WERI-Rb-1 (cell line): ENCODE measurements at regions not wholly inside any gene's neighbourhood (a gene's known extent, or its start where the extent isn't known, plus 50 kb on each side); places are given as distances from the start of the nearest gene placed in this dataset.

Experiments
- DNase-seq: peaks from one replicate; pipeline ENCODE4 v3.0.0-alpha.2; 2020
- H3K27ac ChIP-seq: fragments of 250-450 bp; sonication (Bioruptor Pico); 2 replicates; pipeline ENCODE4 v1.5.1; 2020; ENCODE audit warnings: mild to moderate bottlenecking, moderate library complexity
- H3K27me3 ChIP-seq: fragments of 250-450 bp; sonication (Bioruptor Pico); 2 replicates; pipeline ENCODE4 v1.5.1; 2021; ENCODE audit warnings: mild to moderate bottlenecking, low read depth, moderate library complexity; ENCODE audit not compliant: insufficient read depth, severe bottlenecking
- H3K36me3 ChIP-seq: fragments of 250-450 bp; sonication (Bioruptor Pico); 2 replicates; pipeline ENCODE4 v1.5.1; 2020; ENCODE audit warnings: mild to moderate bottlenecking, moderate library complexity
- H3K4me3 ChIP-seq: 2 replicates; pipeline ENCODE4 v1.5.1; 2011; ENCODE audit warnings: low read depth, mild to moderate bottlenecking, control low read depth, low read length
- H3K9me3 ChIP-seq: fragments of 250-450 bp; sonication (Bioruptor Pico); 2 replicates; pipeline ENCODE4 v1.5.1; 2021; ENCODE audit warnings: mild to moderate bottlenecking, moderate library complexity; ENCODE audit not compliant: severe bottlenecking
- CTCF ChIP-seq: IDR thresholded peaks from 2 replicates; pipeline ENCODE4 v1.5.1; 2011; ENCODE audit warnings: low read depth, mild to moderate bottlenecking, control low read depth, inconsistent platforms, low read length

- no peak overlapping the region for H3K4me3 ChIP-seq
- no peak for DNase-seq
- no peaks in the 10 kb centered on the region for H3K36me3 ChIP-seq
- no peak overlapping the region for H3K27ac ChIP-seq
- TF ChIP-seq CTCF, result no peak
- H3K9me3 ChIP-seq, result no peaks in the 10 kb centered on the region
- H3K27me3 ChIP-seq, result no peaks in the 10 kb centered on the region
Observed at GRCh38 chr10:111455776-111456426, 379.1 kb downstream of the ADRA2A start.

GRCh38 chr10:111458256-111458655 lies 381.4 kb downstream of the ADRA2A start:
- no peak for TF ChIP-seq CTCF
- Histone ChIP-seq H3K27me3 (no peaks in the 10 kb centered on the region), H3K4me3 (no peak overlapping the region), H3K36me3 (no peaks in the 10 kb centered on the region), H3K9me3 (peaks cover 10% of the 10 kb centered on the region), H3K27ac (no peak overlapping the region)
- no peak for DNase-seq

- TF ChIP-seq CTCF, result no peak
- no peaks in the 10 kb centered on the region for H3K36me3 ChIP-seq
- no peak overlapping the region for H3K4me3 ChIP-seq
- DNase-seq, result no peak
- peaks cover 12% of the 10 kb centered on the region for H3K9me3 ChIP-seq
- no peak overlapping the region for H3K27ac ChIP-seq
- H3K27me3 ChIP-seq, result no peaks in the 10 kb centered on the region
Observed at GRCh38 chr10:111459967-111460366, 383.1 kb downstream of the ADRA2A start.

GRCh38 chr10:111472445-111472844 lies 395.6 kb downstream of the ADRA2A start:
- TF ChIP-seq CTCF, result no peak
- Histone ChIP-seq H3K4me3 (no peak overlapping the region), H3K27ac (no peak overlapping the region), H3K9me3 (no peaks in the 10 kb centered on the region), H3K27me3 (no peaks in the 10 kb centered on the region), H3K36me3 (no peaks in the 10 kb centered on the region)
- DNase-seq, result no peak

GRCh38 chr10:111473361-111473760 lies 396.5 kb downstream of the ADRA2A start:
- Histone ChIP-seq H3K9me3 (no peaks in the 10 kb centered on the region), H3K27ac (no peak overlapping the region), H3K27me3 (no peaks in the 10 kb centered on the region), H3K36me3 (no peaks in the 10 kb centered on the region), H3K4me3 (no peak overlapping the region)
- DNase-seq, result no peak
- no peak for TF ChIP-seq CTCF

- H3K4me3 ChIP-seq, result no peak overlapping the region
- no peaks in the 10 kb centered on the region for H3K27me3 ChIP-seq
- no peaks in the 10 kb centered on the region for H3K36me3 ChIP-seq
- no peak overlapping the region for H3K27ac ChIP-seq
- no peak for DNase-seq
- TF ChIP-seq CTCF, result no peak
- no peaks in the 10 kb centered on the region for H3K9me3 ChIP-seq
Observed at GRCh38 chr10:111474786-111475185, 398.0 kb downstream of the ADRA2A start.
